B cell (primary cell): ENCODE measurements at regions not wholly inside any gene's neighbourhood (a gene's known extent, or its start where the extent isn't known, plus 50 kb on each side); places are given as distances from the start of the nearest gene placed in this dataset.

Source experiments
- ATAC-seq: fragments of 200-7000 bp; cut with Tn5 transposase; one replicate; pipeline ENCODE4 v1.10.0; 2021; ENCODE audit warnings: low read depth, mild to moderate bottlenecking, moderate number of reproducible peaks, moderate library complexity
- CTCF ChIA-PET: fragments of 350-600 bp; sonication (Branson Sonifier 250); formaldehyde crosslinking; loops from one replicate; lab custom pipeline; 2021; ENCODE audit warnings: antibody characterized with exemption, inconsistent platforms; lab: Charles Lee
- POLR2A ChIA-PET: fragments of 350-600 bp; sonication (Branson Sonifier 250); formaldehyde crosslinking; loops from one replicate; lab custom pipeline; 2021; ENCODE audit warnings: antibody characterized with exemption; lab: Charles Lee
- DNase-seq: peaks from one replicate; pipeline ENCODE4 v3.0.0; 2013
- H2AFZ ChIP-seq: 2 replicates; pipeline ENCODE4 v1.6.1; 2012; ENCODE audit warnings: mild to moderate bottlenecking, low read depth, low read length; ENCODE audit not compliant: insufficient read depth, poor library complexity, severe bottlenecking
- H3K27ac ChIP-seq, 2 donors: 1 replicate in 1 of 2; 2 replicates in 1 of 2; pipeline ENCODE4 v1.5.1; 2012 to 2013; ENCODE audit warnings: low read length in 2 of 2, mild to moderate bottlenecking in 2 of 2, moderate library complexity in 1 of 2
- H3K27me3 ChIP-seq, 4 experiments: fragments of 200-600 bp in 1 of 4; sonication (generic) in 1 of 4; replicated peaks in 1 of 4; 1 replicate in 2 of 4; 2 replicates in 2 of 4; pipeline versions ENCODE4 v1.6.1 to v1.7.0; 2013 to 2016; ENCODE audit warnings: low read length in 3 of 4, mild to moderate bottlenecking in 2 of 4, mixed read lengths in 1 of 4, moderate library complexity in 1 of 4; ENCODE audit not compliant: insufficient read depth in 4 of 4, control insufficient read depth in 3 of 4; ENCODE audit errors: control extremely low read depth in 1 of 4
- H3K36me3 ChIP-seq, 2 experiments: replicated peaks in 1 of 2; 1 replicate in 1 of 2; 2 replicates in 1 of 2; pipeline versions ENCODE4 v1.6.1 to v1.7.1; 2013; ENCODE audit warnings: low read length in 1 of 2; ENCODE audit not compliant: insufficient read depth in 2 of 2, control insufficient read depth in 1 of 2; ENCODE audit errors: control extremely low read depth in 1 of 2, extremely low read depth in 1 of 2
- H3K4me1 ChIP-seq, 2 donors: fragments of 200-600 bp in 1 of 2; sonication (generic) in 1 of 2; 1 replicate in 1 of 2; 2 replicates in 1 of 2; pipeline versions ENCODE4 v1.5.1 to v1.6.1; 2013 to 2017; ENCODE audit warnings: low read length in 2 of 2; ENCODE audit not compliant: control insufficient read depth in 2 of 2, insufficient read depth in 2 of 2
- H3K4me2 ChIP-seq: replicated peaks from 2 replicates; pipeline ENCODE3; 2012; ENCODE audit warnings: mild to moderate bottlenecking, low read depth, low read length; ENCODE audit not compliant: poor library complexity, severe bottlenecking
- H3K4me3 ChIP-seq, 5 experiments: fragments of 200-600 bp in 1 of 5; sonication (generic) in 1 of 5; 1 replicate in 3 of 5; 2 replicates in 2 of 5; pipeline versions ENCODE4 v1.5.1 to v1.7.0; 2011 to 2016; ENCODE audit warnings: low read length in 4 of 5, mild to moderate bottlenecking in 4 of 5, low read depth in 2 of 5, control low read depth in 1 of 5, moderate library complexity in 1 of 5; ENCODE audit not compliant: insufficient read depth in 1 of 5; ENCODE audit errors: control extremely low read depth in 1 of 5, extremely low read depth in 1 of 5
- H3K79me2 ChIP-seq: fragments of 200-600 bp; sonication (generic); one replicate; pipeline ENCODE4 v1.6.0; 2016; ENCODE audit warnings: low read length; ENCODE audit not compliant: control insufficient read depth, insufficient read depth
- H3K9ac ChIP-seq: fragments of 200-600 bp; sonication (generic); 2 replicates; pipeline ENCODE4 v1.6.1; 2017; ENCODE audit warnings: mild to moderate bottlenecking, low read length, moderate library complexity
- H3K9me3 ChIP-seq, 3 donors: one replicate each; pipeline versions ENCODE4 v1.6.1 to v1.7.1; 2013; ENCODE audit warnings: low read length in 2 of 3; ENCODE audit not compliant: control insufficient read depth in 2 of 3, insufficient read depth in 1 of 3; ENCODE audit errors: control extremely low read depth in 1 of 3
- H4K20me1 ChIP-seq: 2 replicates; pipeline ENCODE4 v1.6.0; 2012; ENCODE audit warnings: mild to moderate bottlenecking, low read length; ENCODE audit not compliant: insufficient read depth, control insufficient read depth, poor library complexity, severe bottlenecking
- H3K27ac Mint-ChIP-seq: one replicate; pipeline ENCODE4 v1.8.0; 2021; ENCODE audit warnings: mixed read lengths
- H3K27me3 Mint-ChIP-seq: one replicate; pipeline ENCODE4 v1.8.0; 2021; ENCODE audit warnings: mixed read lengths
- H3K4me1 Mint-ChIP-seq: one replicate; pipeline ENCODE4 v1.8.0; 2021; ENCODE audit warnings: mixed read lengths
- H3K4me3 Mint-ChIP-seq: one replicate; pipeline ENCODE4 v1.8.0; 2021; ENCODE audit warnings: mixed read lengths
- H3K9me3 Mint-ChIP-seq: one replicate; pipeline ENCODE4 v1.8.0; 2022; ENCODE audit warnings: mixed read lengths; ENCODE audit not compliant: insufficient read depth
- EZH2 ChIP-seq: IDR thresholded peaks from 2 replicates; pipeline ENCODE4 v1.6.1; 2012; ENCODE audit warnings: borderline replicate concordance, low read depth, mild to moderate bottlenecking, moderate library complexity, low read length; ENCODE audit not compliant: insufficient read depth, poor library complexity, severe bottlenecking
- WGBS: methylation state at CpG from one replicate; pipeline ENCODE4 v1.1.5; 2013; ENCODE audit warnings: missing lambda C conversion rate; ENCODE audit not compliant: insufficient coverage; 5-methylcytosine and 5-hydroxymethylcytosine counted together
- intact Hi-C: fragments of 100-400 bp; cut with micrococcal nuclease; formaldehyde crosslinking; loops from one replicate; pipeline ENCODE4 v1.10.0; 2022
- TF ChIP-seq, protein P1 (sequence below): fragments of 200-600 bp; IDR thresholded peaks from one replicate; pipeline ENCODE4 v1.8.0; 2022; ENCODE audit warnings: antibody characterized with exemption, mild to moderate bottlenecking

DNA sequence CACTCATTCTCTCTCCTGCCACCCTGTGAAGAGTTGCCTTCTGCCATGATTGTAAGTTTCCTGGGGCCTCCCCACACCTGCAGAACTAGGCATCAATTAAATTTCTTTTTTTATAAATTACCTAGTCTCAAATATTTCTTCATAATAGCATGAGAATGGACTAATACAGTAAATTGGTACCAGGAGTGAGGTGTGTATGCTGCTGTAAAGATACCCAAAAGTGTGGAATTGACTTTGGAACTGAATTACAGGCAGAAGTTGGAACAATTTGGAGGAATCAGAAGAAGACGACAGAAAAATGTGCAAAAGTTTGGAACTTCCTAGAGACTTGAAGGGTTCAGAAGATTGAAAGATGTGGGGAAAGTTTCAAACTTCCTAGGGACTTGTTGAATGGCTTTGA lies 308.1 kb upstream of the TMPRSS15 start:
- Histone ChIP-seq H3K9me3 (peaks cover 0 to 4% (median 3%) of the 10 kb centered on the region in 3 donors), H3K27ac (no peak overlapping the region), H2AFZ (no peak overlapping the region), H3K79me2 (no peaks in the 10 kb centered on the region), H3K4me2 (no peak overlapping the region), H3K27me3 (no peaks in the 10 kb centered on the region), H3K4me1 (no peaks in the 10 kb centered on the region), H3K36me3 (no peaks in the 10 kb centered on the region), H3K9ac (no peak overlapping the region), H4K20me1 (no peaks in the 10 kb centered on the region), H3K4me3 (no peak overlapping the region)
- intact Hi-C loops: no loop called here
- 75% methylated on average over 1 of the region's 1 CpG for WGBS
- POLR2A ChIA-PET: no interaction called here
- Mint-ChIP-seq H3K27ac (no peak overlapping the region), H3K9me3 (no peaks in the 10 kb centered on the region), H3K27me3 (no peaks in the 10 kb centered on the region), H3K4me3 (no peak overlapping the region), H3K4me1 (no peaks in the 10 kb centered on the region)
- CTCF ChIA-PET: no interaction called here
- TF ChIP-seq EZH2: no peak
- TF ChIP-seq, protein P1, sequence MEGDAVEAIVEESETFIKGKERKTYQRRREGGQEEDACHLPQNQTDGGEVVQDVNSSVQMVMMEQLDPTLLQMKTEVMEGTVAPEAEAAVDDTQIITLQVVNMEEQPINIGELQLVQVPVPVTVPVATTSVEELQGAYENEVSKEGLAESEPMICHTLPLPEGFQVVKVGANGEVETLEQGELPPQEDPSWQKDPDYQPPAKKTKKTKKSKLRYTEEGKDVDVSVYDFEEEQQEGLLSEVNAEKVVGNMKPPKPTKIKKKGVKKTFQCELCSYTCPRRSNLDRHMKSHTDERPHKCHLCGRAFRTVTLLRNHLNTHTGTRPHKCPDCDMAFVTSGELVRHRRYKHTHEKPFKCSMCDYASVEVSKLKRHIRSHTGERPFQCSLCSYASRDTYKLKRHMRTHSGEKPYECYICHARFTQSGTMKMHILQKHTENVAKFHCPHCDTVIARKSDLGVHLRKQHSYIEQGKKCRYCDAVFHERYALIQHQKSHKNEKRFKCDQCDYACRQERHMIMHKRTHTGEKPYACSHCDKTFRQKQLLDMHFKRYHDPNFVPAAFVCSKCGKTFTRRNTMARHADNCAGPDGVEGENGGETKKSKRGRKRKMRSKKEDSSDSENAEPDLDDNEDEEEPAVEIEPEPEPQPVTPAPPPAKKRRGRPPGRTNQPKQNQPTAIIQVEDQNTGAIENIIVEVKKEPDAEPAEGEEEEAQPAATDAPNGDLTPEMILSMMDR: no peak
- DNase-seq (no peak), ATAC-seq (no peak)

DNA sequence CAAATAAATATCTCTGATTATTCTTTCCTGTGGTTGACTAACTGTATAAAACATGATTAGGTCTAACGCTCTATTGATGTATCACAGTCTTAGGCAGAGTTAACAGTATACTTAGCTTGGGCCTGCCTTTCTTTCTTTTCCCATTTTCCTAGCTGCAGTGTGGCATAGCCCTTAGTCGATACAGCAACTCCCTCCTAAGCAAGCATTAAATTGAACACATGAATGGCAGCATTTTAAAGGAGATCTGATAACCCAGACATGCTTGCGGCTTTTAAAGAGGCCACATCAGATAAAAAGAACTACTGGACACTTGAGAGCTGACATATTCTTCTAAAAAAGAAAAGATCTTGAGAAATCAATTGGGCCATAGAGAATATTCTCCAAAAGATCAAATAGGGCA lies 312.0 kb upstream of the TMPRSS15 start:
- H3K27ac Mint-ChIP-seq: no peak overlapping the region

More for the DNA sequence above, 312.0 kb upstream of the TMPRSS15 start:
- Histone ChIP-seq H3K9me3 (peaks cover 0 to 4% (median 1%) of the 10 kb centered on the region in 3 donors), H3K36me3 (no peaks in the 10 kb centered on the region), H4K20me1 (no peaks in the 10 kb centered on the region), H3K27me3 (no peaks in the 10 kb centered on the region), H3K4me1 (no peaks in the 10 kb centered on the region), H3K9ac (no peak overlapping the region), H3K79me2 (no peaks in the 10 kb centered on the region), H3K4me3 (no peak overlapping the region), H2AFZ (no peak overlapping the region), H3K27ac (no peak overlapping the region), H3K4me2 (no peak overlapping the region)
- POLR2A ChIA-PET: no interaction called here
- ATAC-seq (no peak), DNase-seq (no peak)
- CTCF ChIA-PET: no interaction called here
- no CpG with 5 or more reads among the region's 3 CpGs for WGBS
- H3K4me1 Mint-ChIP-seq: no peaks in the 10 kb centered on the region
- no peaks in the 10 kb centered on the region for H3K9me3 Mint-ChIP-seq
- TF ChIP-seq, protein P1: no peak
- TF ChIP-seq EZH2: no peak
- no peak overlapping the region for H3K4me3 Mint-ChIP-seq
- intact Hi-C loops: no loop called here
- H3K27me3 Mint-ChIP-seq: no peaks in the 10 kb centered on the region
